NCI-H146 treated with DMSO at 0.1 percent for 48 hours (cell line): ENCODE measurements at regions not wholly inside any gene's neighbourhood (a gene's known extent, or its start where the extent isn't known, plus 50 kb on each side); places are given as distances from the start of the nearest gene placed in this dataset.
"Not testable (repeated sequence)": the region's sequence is repeated elsewhere in the genome, so short reads cannot be mapped to it uniquely, and the experiment has no call there.

Experiments used
- DNase-seq: peaks from one replicate; lab custom pipeline; 2025; ENCODE audit not compliant: unreplicated experiment; lab: John Stamatoyannopoulos, UW

DNA sequence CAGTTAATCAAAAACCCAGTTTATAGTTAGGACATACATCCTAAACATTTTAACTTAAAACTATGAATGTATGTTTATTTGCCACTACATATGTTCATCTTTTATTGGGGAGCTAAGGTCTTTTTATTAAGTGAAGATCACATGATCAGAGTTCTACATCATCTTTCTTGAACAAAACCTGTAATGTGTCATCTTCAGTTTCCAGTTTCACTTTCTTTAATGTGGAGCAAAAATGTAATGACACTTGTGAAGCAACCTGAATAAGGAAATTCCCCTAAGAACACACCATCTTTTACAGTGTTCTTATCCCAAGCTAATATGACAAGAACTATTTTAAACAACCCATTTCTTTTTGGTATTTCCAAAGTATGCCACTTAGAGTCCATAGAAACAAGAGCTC is 166.7 kb upstream of the BET1 start:
- DNase-seq: no peak

DNA sequence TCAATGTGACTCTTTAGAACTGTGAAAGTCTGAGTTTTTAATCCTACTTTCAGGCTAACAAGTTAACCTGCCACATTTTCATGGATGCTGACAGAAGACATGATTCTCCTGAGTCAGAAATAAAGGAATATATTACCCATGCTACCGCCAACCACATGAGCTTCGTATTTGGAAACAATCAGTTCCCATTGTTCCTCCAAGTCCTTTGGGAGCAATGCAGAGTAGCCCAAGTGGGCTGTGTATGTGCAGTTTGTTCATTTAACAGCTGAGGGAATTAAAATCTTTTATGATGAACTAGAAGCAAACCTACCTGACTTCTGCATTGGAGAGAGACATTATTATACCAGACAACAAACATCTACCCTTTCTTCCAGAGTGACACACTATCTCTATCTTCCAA is 169.3 kb upstream of the BET1 start:
- DNase-seq: no peak

DNA sequence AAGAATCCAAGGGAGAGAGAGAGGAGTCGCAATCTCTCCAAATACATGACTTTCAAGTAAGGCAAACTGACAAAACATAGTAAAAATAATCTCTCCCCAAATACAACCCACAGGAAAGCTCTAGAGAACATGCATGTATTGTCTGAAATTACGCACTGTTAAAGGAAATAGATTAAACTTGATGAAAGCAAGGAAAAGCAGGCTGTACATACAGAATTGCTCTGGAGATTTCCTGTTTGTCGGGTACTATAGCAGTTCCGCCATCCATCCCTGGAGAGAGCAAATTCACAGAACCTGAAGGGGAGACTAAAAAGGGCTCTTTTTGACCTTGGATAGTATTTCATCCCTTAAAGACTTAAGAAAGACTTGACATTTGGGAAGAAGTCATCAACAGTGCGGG is 170.2 kb upstream of the BET1 start:
- DNase-seq: no peak

DNA sequence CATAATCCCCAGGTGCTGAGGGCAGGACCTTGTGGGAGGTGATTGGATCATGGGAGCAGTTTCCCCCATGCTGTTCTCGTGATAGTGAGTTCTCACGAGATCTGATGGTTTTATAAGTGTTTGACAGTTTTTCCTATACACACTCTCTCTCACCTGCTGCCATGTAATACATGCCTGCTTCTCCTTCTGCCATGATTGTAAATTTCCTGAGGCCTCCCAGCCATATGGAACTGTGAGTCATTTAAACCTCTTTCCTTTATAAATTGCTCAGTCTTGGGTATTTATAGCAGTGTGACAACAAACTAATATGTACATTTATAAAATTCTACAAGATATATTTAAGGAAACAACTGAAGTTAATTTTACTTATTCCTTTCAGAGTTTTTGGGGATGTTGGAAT is 170.8 kb upstream of the BET1 start:
- no peak for DNase-seq

DNA sequence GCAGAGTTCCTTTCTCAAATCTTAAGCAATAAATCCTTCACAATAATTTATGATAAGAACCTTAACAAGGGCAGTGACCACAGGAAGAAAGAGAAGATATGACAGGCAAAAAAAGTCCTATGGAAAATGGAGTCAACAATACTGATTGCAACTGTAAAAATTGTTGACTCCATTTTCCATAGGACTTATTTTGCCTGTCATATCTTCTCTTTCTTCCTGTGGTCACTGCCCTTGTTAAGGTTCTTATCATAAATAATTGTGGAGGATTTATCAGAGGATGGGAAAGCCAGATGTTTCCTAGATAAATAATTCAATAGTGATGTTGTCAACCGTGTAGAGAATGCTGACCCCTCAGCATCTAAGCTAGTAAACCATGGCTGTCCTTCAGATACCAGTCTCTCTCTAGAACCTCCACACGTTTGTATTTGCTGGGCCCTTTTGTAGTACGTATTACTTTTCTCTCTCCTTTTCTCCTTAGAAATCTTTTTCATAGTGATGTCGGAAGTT is 172.6 kb upstream of the BET1 start:
- no peak for DNase-seq

DNA sequence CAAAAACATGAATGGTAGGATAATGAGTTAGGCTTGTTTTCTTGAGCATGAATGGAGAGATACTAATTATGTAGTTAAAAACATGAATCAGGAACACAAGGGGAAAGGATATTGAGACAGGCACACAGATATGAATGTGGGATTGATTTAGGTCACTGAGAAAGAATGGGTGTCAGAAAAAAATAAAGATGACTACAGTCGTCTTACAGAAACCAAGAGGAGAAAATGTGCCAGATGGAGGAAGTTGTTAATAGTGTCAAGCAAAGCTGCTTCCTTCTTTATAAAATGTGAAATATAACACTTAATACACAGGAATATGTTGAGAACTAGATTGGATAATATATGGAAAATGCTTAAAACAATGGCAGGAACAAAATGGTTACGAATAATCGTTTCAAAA is 173.3 kb upstream of the BET1 start:
- DNase-seq: no peak

DNA sequence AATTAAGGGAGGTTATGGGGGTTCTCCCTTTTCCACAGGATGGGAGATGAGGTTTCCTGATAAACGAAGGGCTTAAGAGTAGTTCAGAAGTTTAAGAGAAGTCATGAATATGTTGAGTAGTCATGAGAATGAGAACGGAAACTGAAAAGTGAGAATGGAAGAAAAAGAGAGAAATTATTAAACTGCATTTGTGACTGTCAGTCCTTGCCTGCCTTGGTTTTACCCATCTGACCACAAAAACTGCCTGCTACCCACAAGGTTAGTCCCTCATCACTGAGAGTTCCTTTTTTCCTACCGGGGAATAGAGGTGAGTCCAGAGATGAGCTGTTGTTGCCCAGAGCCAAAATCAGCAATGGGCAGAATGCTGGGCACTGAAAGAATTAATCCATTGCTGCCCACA is 174.1 kb upstream of the BET1 start:
- DNase-seq: no peak

DNA sequence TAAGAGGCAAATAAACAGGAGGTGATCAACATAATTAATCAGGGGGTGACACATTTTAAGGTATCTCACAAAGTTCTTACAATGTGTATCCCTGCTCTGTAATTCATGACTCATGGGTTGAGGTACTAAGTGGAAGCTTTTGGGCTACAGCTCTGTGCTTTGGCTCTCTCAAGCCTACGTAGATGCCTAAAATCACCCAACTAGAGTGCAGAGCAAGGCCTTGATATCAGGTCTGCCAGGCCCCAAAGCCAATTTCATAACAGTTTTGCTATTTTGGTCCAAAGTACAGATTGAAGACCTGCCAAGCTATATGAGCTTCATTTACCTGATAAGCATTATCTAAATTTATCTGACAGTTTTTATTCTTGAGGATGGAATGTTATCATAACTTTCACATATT is 175.3 kb upstream of the BET1 start:
- DNase-seq: no peak

DNA sequence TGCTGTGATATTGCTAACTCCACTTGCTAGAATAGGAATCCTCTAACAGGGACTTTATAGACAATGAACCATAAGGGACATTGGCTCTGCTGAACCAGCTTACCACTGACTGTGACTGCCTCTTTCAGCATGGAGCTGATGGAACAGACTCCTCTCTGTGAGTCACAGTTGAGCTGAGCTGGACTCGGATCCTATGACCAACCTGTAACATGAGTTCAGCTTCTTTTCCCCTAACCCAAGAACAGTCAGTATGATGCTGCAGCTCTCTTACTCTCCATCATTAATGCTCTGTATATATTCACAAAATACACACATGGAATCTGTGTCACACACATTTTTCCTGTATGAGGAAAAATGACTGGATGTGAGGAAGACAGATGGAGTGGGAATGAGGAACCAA is 177.9 kb upstream of the BET1 start:
- no peak for DNase-seq

DNA sequence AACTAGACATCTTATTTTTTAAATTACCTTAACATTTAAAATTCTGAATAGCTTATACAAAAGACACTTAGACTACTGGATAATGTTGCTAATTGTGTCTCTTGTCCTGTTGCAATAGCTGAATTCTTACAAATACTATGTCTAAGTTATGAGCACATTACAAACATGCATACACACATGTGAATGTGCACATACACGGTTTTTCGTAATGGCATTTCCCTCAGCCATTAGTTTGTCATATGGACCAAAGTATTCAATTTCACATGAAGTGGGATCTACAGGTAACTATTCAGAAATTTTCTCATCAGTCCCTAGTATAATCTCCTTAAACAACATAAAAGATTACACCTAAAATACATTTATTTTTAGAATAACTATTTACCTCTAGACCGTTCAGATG is 178.6 kb upstream of the BET1 start:
- DNase-seq: no peak

DNA sequence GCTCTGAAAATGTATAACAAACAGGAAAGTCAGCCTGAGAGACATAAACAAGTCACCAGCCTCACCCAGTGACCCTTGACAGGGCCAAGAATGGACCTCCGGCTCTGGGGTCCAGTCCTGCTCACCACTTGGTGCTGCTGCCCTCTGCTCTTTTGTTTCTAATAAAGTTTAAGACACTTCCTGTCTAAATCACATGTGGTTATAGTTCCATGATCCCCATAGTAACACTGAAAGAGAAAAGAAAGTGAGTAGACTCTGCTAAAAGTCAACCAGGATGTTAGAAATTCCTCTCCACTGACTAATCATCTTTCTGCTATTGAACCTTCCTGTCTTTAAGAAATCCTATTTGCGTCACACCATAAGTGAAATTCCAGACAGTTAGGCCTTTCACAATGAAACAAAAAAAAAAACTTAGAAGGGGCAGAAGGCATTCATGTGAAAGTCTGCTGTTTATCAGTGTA is 179.2 kb upstream of the BET1 start:
- no peak for DNase-seq

DNA sequence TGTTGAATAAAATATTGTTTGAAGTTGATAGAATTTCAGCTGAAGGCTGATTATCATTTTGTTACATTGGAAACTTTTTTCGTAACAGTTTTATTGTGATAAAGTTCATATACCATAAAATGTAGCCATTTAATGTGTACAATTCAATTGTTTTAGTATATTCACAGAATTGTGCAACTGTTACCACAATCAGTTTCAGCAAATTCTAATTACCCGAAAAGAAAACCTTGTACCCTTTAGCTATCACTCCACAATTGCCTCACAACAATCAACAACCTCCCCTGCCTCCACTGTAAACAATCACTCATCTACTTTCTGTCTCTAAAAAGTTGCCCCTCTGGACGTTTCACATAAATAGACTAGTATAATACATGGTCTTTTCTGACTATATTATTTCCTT is 179.7 kb upstream of the BET1 start:
- DNase-seq: no peak

DNA sequence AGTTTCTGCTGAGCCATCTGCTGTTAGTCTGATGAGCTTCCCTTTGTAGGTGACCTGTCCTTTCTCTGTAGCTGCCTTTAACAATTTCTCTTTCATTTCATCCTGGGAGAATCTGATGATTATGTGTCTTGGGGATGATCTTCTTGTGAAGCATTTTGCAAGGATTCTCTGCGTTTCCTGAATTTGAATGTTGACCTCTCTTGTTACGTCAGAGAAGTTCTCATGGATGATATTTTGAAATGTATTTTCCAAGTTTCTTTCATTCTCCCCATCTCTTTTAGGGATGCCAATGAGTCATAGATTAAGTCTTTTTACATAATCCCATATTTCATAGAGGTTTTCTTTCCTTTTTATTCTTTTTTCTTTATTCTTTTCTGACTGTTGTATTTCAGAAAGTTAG is 184.2 kb upstream of the BET1 start:
- no peak for DNase-seq

DNA sequence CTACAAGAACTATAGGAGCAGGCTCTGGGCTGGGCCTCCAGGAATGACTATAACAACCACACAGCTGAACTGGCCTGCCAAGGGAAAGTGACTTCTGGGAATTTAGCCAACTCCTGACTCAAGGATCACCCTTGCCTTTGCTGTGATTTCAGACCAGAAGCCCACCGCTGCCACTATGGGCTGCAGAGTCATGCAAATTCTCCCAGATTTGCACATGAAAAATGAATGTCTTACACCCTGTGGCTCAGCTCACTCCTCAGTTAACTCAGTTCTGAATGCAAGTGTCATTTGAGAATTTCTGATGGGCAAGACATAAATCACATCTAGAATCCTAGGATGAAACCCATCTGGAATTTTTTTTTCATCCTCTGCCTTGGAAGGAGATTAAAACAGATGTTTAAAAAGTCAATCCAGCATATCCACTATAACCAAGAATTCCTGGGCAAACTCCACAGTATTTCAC is 186.5 kb upstream of the BET1 start:
- DNase-seq: no peak

DNA sequence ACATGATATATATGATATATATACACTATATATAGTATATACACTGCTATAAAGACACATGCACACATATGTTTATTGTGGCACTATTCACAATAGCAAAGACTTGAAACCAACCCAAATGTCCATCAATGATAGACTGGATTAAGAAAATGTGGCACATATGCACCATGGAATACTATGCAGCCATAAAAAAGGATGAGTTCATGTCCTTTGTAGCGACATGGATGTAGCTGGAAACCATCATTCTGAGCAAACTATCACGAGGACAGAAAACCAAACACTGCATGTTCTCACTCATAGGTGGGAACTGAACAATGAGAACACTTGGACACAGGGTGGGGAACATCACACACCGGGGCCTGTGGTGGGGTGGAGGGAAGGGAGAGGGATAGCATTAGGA is 190.3 kb upstream of the BET1 start:
- not testable (repeated sequence) for DNase-seq

DNA sequence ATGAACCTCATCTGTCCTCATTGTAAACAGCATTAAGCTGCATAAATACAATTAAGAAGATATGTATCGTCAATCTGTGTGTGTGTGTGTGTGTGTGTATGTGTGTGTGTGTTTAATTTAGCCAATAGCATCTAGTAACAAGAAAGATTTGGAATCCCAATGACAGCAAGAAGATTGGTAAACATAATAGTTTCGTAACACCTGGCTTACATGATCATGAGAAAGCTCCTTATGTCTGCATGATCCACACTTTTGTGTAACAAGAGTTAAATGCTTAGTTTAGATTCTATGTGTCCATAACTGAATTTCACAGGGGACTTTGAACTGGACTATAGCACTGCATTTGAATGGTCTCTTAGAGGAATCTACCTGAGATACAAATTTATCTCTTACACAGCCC is 191.0 kb upstream of the BET1 start:
- no peak for DNase-seq

DNA sequence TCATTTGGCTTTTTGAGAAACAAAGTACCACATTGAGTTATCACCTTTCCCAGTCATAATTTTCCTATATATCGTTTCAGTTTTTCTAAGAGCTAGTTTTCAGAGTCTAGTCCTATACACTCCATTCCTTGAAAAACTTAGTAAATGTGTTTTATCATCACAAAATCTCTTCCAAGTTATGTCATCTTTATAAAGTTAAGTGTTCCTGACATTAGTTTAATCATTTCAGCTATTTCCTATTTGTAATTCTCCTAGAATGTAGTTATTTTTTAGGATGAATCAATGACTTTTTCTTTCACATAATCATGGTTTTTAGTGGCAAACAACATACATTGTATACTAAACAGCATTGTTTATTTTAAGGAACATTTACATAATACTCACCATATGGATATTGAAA is 191.7 kb upstream of the BET1 start:
- no peak for DNase-seq

DNA sequence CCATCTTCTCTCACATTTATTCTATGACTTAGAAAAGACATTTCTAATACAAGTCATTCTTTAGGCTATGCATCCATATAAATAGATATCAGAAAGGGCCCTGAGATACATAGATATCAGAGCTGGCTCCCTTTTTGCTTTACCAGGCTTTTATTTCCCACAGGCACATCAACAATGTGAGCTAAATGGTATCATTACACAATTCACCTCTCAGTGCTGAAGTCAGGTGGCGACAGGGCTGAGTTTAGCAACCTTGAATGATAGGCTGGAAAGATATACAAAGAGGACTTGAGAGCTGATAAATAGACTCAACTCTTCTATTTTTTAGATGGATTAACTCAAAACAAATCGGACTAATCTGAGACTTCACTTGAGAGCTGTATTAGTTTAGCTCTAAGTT is 189.2 kb upstream of the COL1A2 start:
- no peak for DNase-seq

DNA sequence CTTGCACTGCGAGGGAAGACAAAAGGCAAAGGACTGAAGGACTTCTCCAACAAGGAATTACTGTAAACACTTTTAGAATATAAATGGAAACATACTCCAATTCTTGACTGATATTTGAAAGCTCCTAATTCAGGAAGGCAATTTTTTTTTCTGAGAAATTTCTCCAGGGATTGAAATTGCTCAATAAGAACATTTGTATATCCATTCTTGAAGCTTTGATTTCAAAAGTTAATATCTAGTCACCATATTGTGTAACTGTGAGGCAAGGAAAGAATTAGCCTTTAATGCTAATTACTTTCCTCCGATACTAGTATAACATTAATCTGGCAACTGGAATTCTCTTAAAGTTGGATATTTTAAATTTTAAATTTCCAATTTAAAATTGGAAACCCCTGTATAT is 188.4 kb upstream of the COL1A2 start:
- no peak for DNase-seq

DNA sequence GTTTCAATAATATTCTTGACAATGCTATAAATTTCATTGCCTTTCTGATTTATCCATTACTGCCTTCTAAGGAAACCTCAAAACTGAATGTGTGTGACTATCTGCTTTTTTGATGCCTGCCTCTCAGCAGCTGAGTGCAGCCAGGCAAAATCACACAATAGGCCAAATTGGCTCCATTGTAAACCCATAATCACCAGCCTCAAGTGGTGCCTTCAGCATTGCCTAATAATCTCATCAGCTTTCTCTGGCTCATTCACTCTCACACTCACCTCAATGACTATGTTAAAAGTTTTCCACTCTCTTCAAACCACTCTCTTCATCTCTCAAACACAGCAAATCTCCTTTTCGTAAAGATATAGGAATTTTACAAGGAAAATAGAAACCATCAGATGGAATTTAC is 182.5 kb upstream of the COL1A2 start:
- DNase-seq: no peak

DNA sequence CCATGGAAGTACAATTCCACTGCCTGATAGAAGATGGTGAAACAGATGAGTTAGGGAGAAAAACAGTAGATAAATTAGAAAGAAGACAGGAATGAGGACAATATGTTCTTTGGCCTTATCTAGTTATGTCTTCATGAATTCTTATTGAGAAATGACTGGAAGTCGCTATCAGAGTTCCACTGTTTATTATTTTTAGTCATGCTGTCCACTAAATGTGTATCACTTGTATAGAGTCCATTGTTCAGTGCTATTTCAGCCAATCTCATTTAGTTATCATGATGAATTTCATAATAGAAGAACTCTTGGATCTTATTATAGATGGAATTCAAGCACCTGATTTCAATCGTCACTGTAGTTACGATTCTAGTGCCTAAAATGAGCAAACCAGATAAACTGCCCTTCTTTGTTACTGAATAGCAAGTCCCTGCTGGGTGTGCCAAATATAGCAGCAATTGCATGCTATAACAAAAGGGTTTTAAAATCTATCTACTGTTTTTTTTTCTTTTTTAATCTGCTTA is 177.7 kb upstream of the COL1A2 start:
- DNase-seq: no peak

DNA sequence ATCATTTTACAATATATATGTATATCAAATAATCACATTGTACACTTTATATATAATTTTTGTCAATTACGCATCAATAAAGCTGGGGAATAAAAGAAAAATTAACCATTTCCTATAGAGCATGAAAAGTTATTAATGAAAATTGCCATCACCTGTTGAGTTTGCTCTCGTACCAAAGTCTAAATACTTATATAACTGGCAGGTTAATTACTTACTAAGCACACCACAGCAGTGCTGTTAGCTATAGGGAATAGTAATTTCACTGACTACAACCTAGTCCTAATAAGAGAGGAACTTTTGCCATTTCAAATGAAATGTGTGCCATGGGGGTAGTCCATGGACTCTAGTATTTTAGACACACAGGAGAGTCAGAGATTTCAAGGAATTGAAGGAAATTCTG is 176.9 kb upstream of the COL1A2 start:
- no peak for DNase-seq

DNA sequence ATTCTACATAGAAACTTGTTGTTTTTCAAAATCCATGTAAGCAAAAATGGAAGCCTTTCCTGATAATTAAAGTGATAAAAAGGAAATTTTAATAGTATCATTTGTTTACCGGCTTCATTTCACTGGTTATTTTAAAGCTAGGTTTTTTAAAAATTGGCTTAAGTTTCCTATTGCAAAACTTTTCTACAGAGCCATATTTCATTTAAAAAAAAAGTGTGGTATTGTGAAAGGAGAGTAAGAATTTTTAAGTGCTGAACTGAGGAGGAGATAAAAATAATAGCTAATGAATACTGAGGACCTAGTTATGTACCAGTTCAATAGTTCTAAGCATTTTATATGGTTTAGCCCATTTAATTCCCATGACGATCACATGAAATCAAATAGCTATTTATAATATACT is 172.2 kb upstream of the COL1A2 start:
- DNase-seq: no peak
